Stomach (tissue), 4 donors: ENCODE measurements at regions not wholly inside any gene's neighbourhood (a gene's known extent, or its start where the extent isn't known, plus 50 kb on each side); places are given as distances from the start of the nearest gene placed in this dataset.

ENCODE experiments used
- EP300 ChIP-seq: sonication (generic); formaldehyde crosslinking; IDR thresholded peaks from one replicate; pipeline ENCODE4 v1.6.1; 2017; ENCODE audit warnings: antibody characterized with exemption
- POLR2A ChIP-seq, 4 donors: fragments of 450-650 bp; IDR thresholded peaks; one replicate each; pipeline ENCODE4 v1.6.1; 2016; ENCODE audit warnings: antibody characterized with exemption in 4 of 4, control low read depth in 2 of 4, mild to moderate bottlenecking in 1 of 4, moderate library complexity in 1 of 4
- POLR2AphosphoS5 ChIP-seq, 3 donors: sonication (generic); formaldehyde crosslinking; IDR thresholded peaks; one replicate each; pipeline ENCODE4 v1.6.1; 2016; ENCODE audit warnings: antibody characterized with exemption in 3 of 3
- TF ChIP-seq, protein P1 (sequence below), 7 experiments: fragments of 450-650 bp in 4 of 7; fragments of 200-600 bp in 3 of 7; sonication (generic) in 3 of 7; IDR thresholded peaks; one replicate each; pipeline ENCODE4 v1.5.1; 2016 to 2019; ENCODE audit warnings: antibody characterized with exemption in 7 of 7, control low read depth in 2 of 7, mild to moderate bottlenecking in 1 of 7

DNA sequence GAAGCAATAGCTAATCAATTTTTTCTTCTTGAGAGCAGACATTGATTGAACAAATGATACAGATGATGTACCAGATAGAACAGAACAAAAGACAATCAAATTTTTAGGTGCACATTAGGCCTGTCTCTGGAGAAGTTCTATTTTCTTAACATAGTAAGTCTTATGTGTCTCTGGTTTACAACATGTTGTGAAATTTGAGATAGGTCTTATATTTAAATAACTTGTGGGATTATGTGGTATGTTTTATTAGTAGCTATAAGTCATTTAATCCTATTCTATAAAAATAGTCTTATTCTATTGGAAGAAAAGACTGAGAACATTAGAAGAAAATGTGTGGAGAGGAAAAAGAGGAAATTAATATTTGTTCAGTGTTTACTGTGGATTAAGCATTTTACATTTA lies 358.0 kb downstream of the ATP23 start:
- TF ChIP-seq, protein P1, sequence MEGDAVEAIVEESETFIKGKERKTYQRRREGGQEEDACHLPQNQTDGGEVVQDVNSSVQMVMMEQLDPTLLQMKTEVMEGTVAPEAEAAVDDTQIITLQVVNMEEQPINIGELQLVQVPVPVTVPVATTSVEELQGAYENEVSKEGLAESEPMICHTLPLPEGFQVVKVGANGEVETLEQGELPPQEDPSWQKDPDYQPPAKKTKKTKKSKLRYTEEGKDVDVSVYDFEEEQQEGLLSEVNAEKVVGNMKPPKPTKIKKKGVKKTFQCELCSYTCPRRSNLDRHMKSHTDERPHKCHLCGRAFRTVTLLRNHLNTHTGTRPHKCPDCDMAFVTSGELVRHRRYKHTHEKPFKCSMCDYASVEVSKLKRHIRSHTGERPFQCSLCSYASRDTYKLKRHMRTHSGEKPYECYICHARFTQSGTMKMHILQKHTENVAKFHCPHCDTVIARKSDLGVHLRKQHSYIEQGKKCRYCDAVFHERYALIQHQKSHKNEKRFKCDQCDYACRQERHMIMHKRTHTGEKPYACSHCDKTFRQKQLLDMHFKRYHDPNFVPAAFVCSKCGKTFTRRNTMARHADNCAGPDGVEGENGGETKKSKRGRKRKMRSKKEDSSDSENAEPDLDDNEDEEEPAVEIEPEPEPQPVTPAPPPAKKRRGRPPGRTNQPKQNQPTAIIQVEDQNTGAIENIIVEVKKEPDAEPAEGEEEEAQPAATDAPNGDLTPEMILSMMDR (IDR thresholded peaks at IDR 0.05): no peak
- TF ChIP-seq EP300: no peak
- TF ChIP-seq POLR2A (IDR thresholded peaks at IDR 0.05): no peak
- no peak for TF ChIP-seq POLR2AphosphoS5 (IDR thresholded peaks at IDR 0.05)
